Activated B cell treated with CpG ODN at 0.5 μM for 24 hours (primary cell): ENCODE measurements at regions not wholly inside any gene's neighbourhood (a gene's known extent, or its start where the extent isn't known, plus 50 kb on each side); places are given as distances from the start of the nearest gene placed in this dataset.

Experiments
- ATAC-seq: fragments of 200-7000 bp; cut with Tn5 transposase; one replicate; pipeline ENCODE4 v1.10.0; 2021; ENCODE audit warnings: low read depth, mild to moderate bottlenecking, moderate library complexity
- CTCF ChIA-PET: fragments of 350-600 bp; sonication (Branson Sonifier 250); formaldehyde crosslinking; loops from one replicate; lab custom pipeline; 2021; ENCODE audit warnings: antibody characterized with exemption; lab: Charles Lee
- POLR2A ChIA-PET: fragments of 350-600 bp; sonication (Branson Sonifier 250); formaldehyde crosslinking; loops from one replicate; lab custom pipeline; 2021; ENCODE audit warnings: antibody characterized with exemption; lab: Charles Lee
- DNase-seq: peaks from one replicate; pipeline ENCODE4 v3.0.0; 2022
- H3K27ac Mint-ChIP-seq: one replicate; pipeline ENCODE4 v1.8.0; 2020; ENCODE audit warnings: mixed read lengths
- H3K27me3 Mint-ChIP-seq: one replicate; pipeline ENCODE4 v1.8.0; 2021; ENCODE audit warnings: mixed read lengths
- H3K36me3 Mint-ChIP-seq: one replicate; pipeline ENCODE4 v1.8.0; 2021; ENCODE audit warnings: low read depth, mixed read lengths
- H3K4me1 Mint-ChIP-seq: one replicate; pipeline ENCODE4 v1.8.0; 2021; ENCODE audit warnings: mixed read lengths
- H3K4me3 Mint-ChIP-seq: one replicate; pipeline ENCODE4 v1.8.0; 2020; ENCODE audit warnings: mild to moderate bottlenecking, mixed read lengths
- H3K9me3 Mint-ChIP-seq: one replicate; pipeline ENCODE4 v1.8.0; 2020; ENCODE audit warnings: mixed read lengths
- CTCF ChIP-seq: fragments of 200-600 bp; IDR thresholded peaks from one replicate; pipeline ENCODE4 v1.8.0; 2022; ENCODE audit warnings: antibody characterized with exemption, mild to moderate bottlenecking
- intact Hi-C: fragments of 100-400 bp; cut with micrococcal nuclease; formaldehyde crosslinking; loops from one replicate; pipeline ENCODE4 v1.15.1; 2024

GRCh38 chr1:59094001-59094400 lies 202.9 kb upstream of the FGGY start:
- POLR2A ChIA-PET = no interaction called here
- Mint-ChIP-seq H3K27ac (no peak overlapping the region), H3K4me3 (no peak overlapping the region), H3K36me3 (no peaks in the 10 kb centered on the region), H3K4me1 (peaks cover 19% of the 10 kb centered on the region), H3K27me3 (no peaks in the 10 kb centered on the region), H3K9me3 (peaks cover 5% of the 10 kb centered on the region)
- TF ChIP-seq CTCF = no peak
- ATAC-seq (no peak), DNase-seq (no peak)
- CTCF ChIA-PET = no interaction called here
- intact Hi-C loops = no loop called here

- Mint-ChIP-seq H3K9me3 (no peaks in the 10 kb centered on the region), H3K27ac (peak overlapping the region; percentile 27), H3K4me1 (peaks cover 19% of the 10 kb centered on the region), H3K4me3 (no peak overlapping the region), H3K27me3 (no peaks in the 10 kb centered on the region), H3K36me3 (no peaks in the 10 kb centered on the region)
- no peak for TF ChIP-seq CTCF
- ChIA-PET POLR2A (interaction anchor here (0.6 kb wide), 1 partner anchor 205 kb away, joined by 7 read pairs; no protein-coding TSS in a partner anchor), CTCF (no interaction called here)
- intact Hi-C loops = no loop called here
- DNase-seq = no peak
- no peak for ATAC-seq
Observed at GRCh38 chr1:59096501-59096900, 200.4 kb upstream of the FGGY start.

- ATAC-seq (no peak), DNase-seq (no peak)
- ChIA-PET CTCF (no interaction called here), POLR2A (no interaction called here)
- intact Hi-C loops = no loop called here
- Mint-ChIP-seq H3K9me3 (no peaks in the 10 kb centered on the region), H3K36me3 (no peaks in the 10 kb centered on the region), H3K27ac (no peak overlapping the region), H3K4me3 (no peak overlapping the region), H3K4me1 (peaks cover 19% of the 10 kb centered on the region), H3K27me3 (no peaks in the 10 kb centered on the region)
- no peak for TF ChIP-seq CTCF
Observed at GRCh38 chr1:59098655-59099054, 198.2 kb upstream of the FGGY start.

GRCh38 chr1:59100708-59101374 lies 196.1 kb upstream of the FGGY start:
- peaks cover 14% of the 10 kb centered on the region for H3K4me1 Mint-ChIP-seq
- ATAC-seq (no peak), DNase-seq (no peak)
- intact Hi-C loops = no loop called here
- no peak overlapping the region for H3K4me3 Mint-ChIP-seq
- no peaks in the 10 kb centered on the region for H3K9me3 Mint-ChIP-seq
- ChIA-PET POLR2A (no interaction called here), CTCF (no interaction called here)
- no peak for TF ChIP-seq CTCF
- H3K27ac Mint-ChIP-seq = no peak overlapping the region
- no peaks in the 10 kb centered on the region for H3K27me3 Mint-ChIP-seq
- H3K36me3 Mint-ChIP-seq = no peaks in the 10 kb centered on the region

- Mint-ChIP-seq H3K27me3 (no peaks in the 10 kb centered on the region), H3K4me1 (peaks cover 7% of the 10 kb centered on the region), H3K4me3 (no peak overlapping the region), H3K27ac (no peak overlapping the region), H3K36me3 (no peaks in the 10 kb centered on the region), H3K9me3 (no peaks in the 10 kb centered on the region)
- intact Hi-C loops = no loop called here
- CTCF ChIA-PET = no interaction called here
- ATAC-seq = no peak
- TF ChIP-seq CTCF = no peak
- POLR2A ChIA-PET = no interaction called here
- no peak for DNase-seq
Observed at GRCh38 chr1:59101518-59101917, 195.4 kb upstream of the FGGY start.
